ENCODE measurements at regions not wholly inside any gene's neighbourhood (a gene's known extent, or its start where the extent isn't known, plus 50 kb on each side); places are given as distances from the start of the nearest gene placed in this dataset.

- Mint-ChIP-seq H3K4me1 (ENCODE audit: low read depth, unreplicated experiment) (peaks cover 11% of the 10 kb centered on the region), H3K36me3 (ENCODE audit: insufficient read depth, unreplicated experiment) (no peaks in the 10 kb centered on the region), H3K27me3 (ENCODE audit: unreplicated experiment) (no peaks in the 10 kb centered on the region), H3K4me3 (ENCODE audit: low read depth, unreplicated experiment) (no peak overlapping the region), H3K9me3 (ENCODE audit: low read depth, unreplicated experiment) (no peaks in the 10 kb centered on the region), H3K27ac (ENCODE audit: unreplicated experiment) (no peak overlapping the region)
- CTCF ChIA-PET = interaction anchor here (0.5 to 1.2 kb wide), 4 partner anchors 71 to 173 kb away, joined by 4 to 8 read pairs (median 5); no protein-coding TSS in a partner anchor
- peak; percentile 51 for DNase-seq
- intact Hi-C loops (cut with micrococcal nuclease; ENCODE audit: unreplicated experiment) = loop anchor here (1.0 to 10.0 kb wide), 3 partner anchors 69 to 271 kb away; partner anchors contain the start of genes RDX and ZC3H12C
- no TSS peak for BruUV-seq (replicated peaks)
- no peak for TF ChIP-seq CTCF (IDR thresholded peaks at IDR 0.05; ENCODE audit: unreplicated experiment)
These were observed 63.5 kb upstream of the FDX1 start for GRCh38 chr11:110366291-110366690.

- Mint-ChIP-seq H3K9me3 (ENCODE audit: low read depth, unreplicated experiment) (no peaks in the 10 kb centered on the region), H3K27me3 (ENCODE audit: unreplicated experiment) (no peaks in the 10 kb centered on the region), H3K4me3 (ENCODE audit: low read depth, unreplicated experiment) (no peak overlapping the region), H3K27ac (ENCODE audit: unreplicated experiment) (no peak overlapping the region), H3K36me3 (ENCODE audit: insufficient read depth, unreplicated experiment) (no peaks in the 10 kb centered on the region), H3K4me1 (ENCODE audit: low read depth, unreplicated experiment) (peaks cover 10% of the 10 kb centered on the region)
- intact Hi-C loops (cut with micrococcal nuclease; ENCODE audit: unreplicated experiment) = loop anchor here (2.0 to 10.0 kb wide), 2 partner anchors 71 to 273 kb away; partner anchors contain the start of genes RDX and ZC3H12C
- no peak for TF ChIP-seq CTCF (IDR thresholded peaks at IDR 0.05; ENCODE audit: unreplicated experiment)
- BruUV-seq (replicated peaks) = no TSS peak
- no peak for DNase-seq
- CTCF ChIA-PET = interaction anchor here (1.0 to 1.1 kb wide), 3 partner anchors 152 to 166 kb away, joined by 3 to 5 read pairs (median 3); no protein-coding TSS in a partner anchor
These were observed 62.2 kb upstream of the FDX1 start for GRCh38 chr11:110367571-110367970.

GRCh38 chr11:110371084-110371483 lies 58.7 kb upstream of the FDX1 start:
- BruUV-seq (replicated peaks) = no TSS peak
- H3K27me3 Mint-ChIP-seq (ENCODE audit: unreplicated experiment) = no peaks in the 10 kb centered on the region
- H3K27ac Mint-ChIP-seq (ENCODE audit: unreplicated experiment) = no peak overlapping the region
- CTCF ChIA-PET = no interaction called here
- no peak overlapping the region for H3K4me3 Mint-ChIP-seq (ENCODE audit: low read depth, unreplicated experiment)
- H3K36me3 Mint-ChIP-seq (ENCODE audit: insufficient read depth, unreplicated experiment) = no peaks in the 10 kb centered on the region
- peaks cover 7% of the 10 kb centered on the region for H3K4me1 Mint-ChIP-seq (ENCODE audit: low read depth, unreplicated experiment)
- intact Hi-C loops (cut with micrococcal nuclease; ENCODE audit: unreplicated experiment) = loop anchor here (10.0 kb wide), 1 partner anchor 516 kb away; no protein-coding TSS in a partner anchor
- DNase-seq = no peak
- TF ChIP-seq CTCF (IDR thresholded peaks at IDR 0.05; ENCODE audit: unreplicated experiment) = no peak
- no peaks in the 10 kb centered on the region for H3K9me3 Mint-ChIP-seq (ENCODE audit: low read depth, unreplicated experiment)

GRCh38 chr11:110373051-110373702 lies 56.6 kb upstream of the FDX1 start:
- TF ChIP-seq CTCF (IDR thresholded peaks at IDR 0.05; ENCODE audit: unreplicated experiment) = no peak
- H3K27ac Mint-ChIP-seq (ENCODE audit: unreplicated experiment) = no peak overlapping the region
- intact Hi-C loops (cut with micrococcal nuclease; ENCODE audit: unreplicated experiment) = loop anchor here (10.0 kb wide), 1 partner anchor 518 kb away; no protein-coding TSS in a partner anchor
- no peak overlapping the region for H3K4me3 Mint-ChIP-seq (ENCODE audit: low read depth, unreplicated experiment)
- CTCF ChIA-PET = interaction anchor here (0.6 kb wide), 1 partner anchor 59 kb away, joined by 6 read pairs; no protein-coding TSS in a partner anchor
- no peaks in the 10 kb centered on the region for H3K36me3 Mint-ChIP-seq (ENCODE audit: insufficient read depth, unreplicated experiment)
- H3K27me3 Mint-ChIP-seq (ENCODE audit: unreplicated experiment) = no peaks in the 10 kb centered on the region
- BruUV-seq (replicated peaks) = no TSS peak
- no peak for DNase-seq
- no peaks in the 10 kb centered on the region for H3K9me3 Mint-ChIP-seq (ENCODE audit: low read depth, unreplicated experiment)
- peaks cover 15% of the 10 kb centered on the region for H3K4me1 Mint-ChIP-seq (ENCODE audit: low read depth, unreplicated experiment)
